ENCODE measurements at regions not wholly inside any gene's neighbourhood (a gene's known extent, or its start where the extent isn't known, plus 50 kb on each side); places are given as distances from the start of the nearest gene placed in this dataset.
A peak's percentile ranks its signal among the peaks of the same experiment; 100 is the strongest.
"Not testable (repeated sequence)": the region's sequence is repeated elsewhere in the genome, so short reads cannot be mapped to it uniquely, and the experiment has no call there.

DNA sequence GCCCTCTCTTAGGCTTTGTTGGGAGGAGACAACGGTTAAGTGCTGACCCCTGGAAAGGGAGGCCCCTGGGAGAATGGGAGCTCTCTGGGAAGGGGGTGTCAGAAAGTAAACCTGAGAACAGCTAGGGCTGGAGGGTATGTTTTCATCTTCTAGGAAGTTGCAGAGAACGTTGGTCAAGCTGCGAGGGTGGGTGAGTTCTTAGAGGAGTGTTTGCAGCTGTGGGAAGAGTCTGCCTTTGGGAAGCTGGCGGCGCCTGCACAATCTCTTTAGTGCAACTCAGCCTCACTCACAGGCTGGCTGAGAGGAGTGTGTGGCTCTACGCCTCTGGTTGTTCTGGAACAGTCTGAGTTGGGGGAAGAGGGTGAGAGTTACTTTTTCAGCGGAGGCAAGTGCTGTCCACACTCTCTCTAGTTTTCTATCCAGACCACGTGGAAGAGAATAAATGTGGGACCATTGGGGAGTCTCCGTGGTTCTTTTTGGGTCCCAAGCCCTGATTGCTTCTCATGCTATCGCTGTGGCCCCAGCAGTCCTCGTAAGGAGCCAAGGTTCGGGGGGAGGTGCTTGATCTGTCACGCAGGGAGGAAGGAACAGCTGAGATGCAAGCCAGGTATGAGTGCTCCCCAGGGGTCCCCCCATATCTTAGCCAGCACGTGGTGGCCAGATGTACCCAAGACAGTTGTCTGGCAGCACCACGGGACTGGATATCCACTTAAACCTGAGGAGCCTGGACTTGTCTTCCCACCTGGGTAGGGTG is 237.2 kb downstream of the BUB3 start:
- TF ChIP-seq, protein P1, sequence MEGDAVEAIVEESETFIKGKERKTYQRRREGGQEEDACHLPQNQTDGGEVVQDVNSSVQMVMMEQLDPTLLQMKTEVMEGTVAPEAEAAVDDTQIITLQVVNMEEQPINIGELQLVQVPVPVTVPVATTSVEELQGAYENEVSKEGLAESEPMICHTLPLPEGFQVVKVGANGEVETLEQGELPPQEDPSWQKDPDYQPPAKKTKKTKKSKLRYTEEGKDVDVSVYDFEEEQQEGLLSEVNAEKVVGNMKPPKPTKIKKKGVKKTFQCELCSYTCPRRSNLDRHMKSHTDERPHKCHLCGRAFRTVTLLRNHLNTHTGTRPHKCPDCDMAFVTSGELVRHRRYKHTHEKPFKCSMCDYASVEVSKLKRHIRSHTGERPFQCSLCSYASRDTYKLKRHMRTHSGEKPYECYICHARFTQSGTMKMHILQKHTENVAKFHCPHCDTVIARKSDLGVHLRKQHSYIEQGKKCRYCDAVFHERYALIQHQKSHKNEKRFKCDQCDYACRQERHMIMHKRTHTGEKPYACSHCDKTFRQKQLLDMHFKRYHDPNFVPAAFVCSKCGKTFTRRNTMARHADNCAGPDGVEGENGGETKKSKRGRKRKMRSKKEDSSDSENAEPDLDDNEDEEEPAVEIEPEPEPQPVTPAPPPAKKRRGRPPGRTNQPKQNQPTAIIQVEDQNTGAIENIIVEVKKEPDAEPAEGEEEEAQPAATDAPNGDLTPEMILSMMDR (IDR thresholded peaks at IDR 0.05) = no peak
- H3K27ac ChIP-seq = no peak overlapping the region
- no peaks in the 10 kb centered on the region for H3K27me3 ChIP-seq
- no peaks in the 10 kb centered on the region for H3K36me3 ChIP-seq
- H3K9me3 ChIP-seq = no peaks in the 10 kb centered on the region
- DNase-seq (ENCODE audit: low spot score) = no peak
- no peaks in the 10 kb centered on the region for H3K4me1 ChIP-seq
- H3K4me3 ChIP-seq = no peak overlapping the region

DNA sequence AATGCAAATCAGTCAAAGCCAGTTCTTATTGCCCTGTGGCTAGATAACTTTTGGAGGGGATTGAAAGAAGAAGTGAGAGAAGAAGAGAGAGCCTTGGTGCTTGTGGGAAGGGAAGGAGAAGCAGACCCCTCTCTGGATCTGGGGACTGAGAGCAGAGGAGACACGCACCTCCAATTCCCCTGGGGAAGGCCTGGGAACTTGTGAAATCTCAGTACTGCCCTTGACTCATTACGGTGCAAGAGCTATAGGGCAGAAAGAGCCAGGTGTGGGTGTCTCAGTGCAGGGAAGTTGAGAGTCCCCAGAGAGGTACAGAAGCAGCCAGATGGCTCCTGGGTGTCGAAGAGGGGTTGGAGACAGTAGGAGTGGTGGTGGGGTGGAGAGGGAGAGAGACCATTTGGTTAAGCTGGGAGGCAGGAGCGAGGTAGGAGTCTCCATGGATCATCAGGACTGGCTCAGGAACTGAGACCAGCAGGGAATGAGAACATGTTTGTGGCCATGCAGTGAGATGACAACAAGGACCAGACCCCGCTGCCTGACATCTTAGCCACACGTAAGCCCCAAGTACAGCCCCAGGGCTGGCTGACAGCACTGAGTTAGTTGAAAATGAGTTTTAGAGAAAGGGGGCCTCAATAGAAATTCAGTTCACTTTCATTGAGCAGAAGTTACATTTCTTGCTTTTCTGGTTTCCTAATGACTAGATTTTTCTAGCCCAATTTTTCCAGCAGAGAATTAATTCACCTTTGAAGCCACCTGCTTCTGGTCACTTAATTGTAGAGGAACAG is 238.2 kb downstream of the BUB3 start:
- TF ChIP-seq, protein P1 (IDR thresholded peaks at IDR 0.05) = no peak
- no peaks in the 10 kb centered on the region for H3K36me3 ChIP-seq

DNA sequence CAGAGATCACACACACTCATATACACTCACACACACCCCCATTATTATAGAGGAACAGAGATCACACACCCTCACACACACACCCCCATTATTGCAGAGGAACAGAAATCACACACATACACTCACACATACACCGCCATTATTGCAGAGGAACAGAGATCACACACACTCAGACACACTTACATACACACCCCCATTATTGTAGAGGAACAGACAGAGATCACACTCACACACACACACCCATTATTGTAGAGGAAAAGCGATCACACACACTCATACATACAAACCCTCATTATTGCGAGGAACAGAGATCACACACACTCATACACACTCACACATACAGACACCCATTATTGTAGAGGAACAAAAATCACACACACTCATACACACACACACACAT is 239.0 kb downstream of the BUB3 start:
- H3K4me3 ChIP-seq = no peak overlapping the region
- no peaks in the 10 kb centered on the region for H3K4me1 ChIP-seq
- H3K27me3 ChIP-seq = no peaks in the 10 kb centered on the region
- H3K27ac ChIP-seq = no peak overlapping the region
- TF ChIP-seq, protein P1 (IDR thresholded peaks at IDR 0.05) = no peak
- no peaks in the 10 kb centered on the region for H3K36me3 ChIP-seq
- no peak for DNase-seq (ENCODE audit: low spot score)
- H3K9me3 ChIP-seq = no peaks in the 10 kb centered on the region

More for the DNA sequence above, 238.2 kb downstream of the BUB3 start:
- Histone ChIP-seq H3K4me3 (no peak overlapping the region), H3K9me3 (no peaks in the 10 kb centered on the region), H3K27me3 (no peaks in the 10 kb centered on the region), H3K27ac (no peak overlapping the region), H3K4me1 (no peaks in the 10 kb centered on the region)
- no peak for DNase-seq (ENCODE audit: low spot score)

DNA sequence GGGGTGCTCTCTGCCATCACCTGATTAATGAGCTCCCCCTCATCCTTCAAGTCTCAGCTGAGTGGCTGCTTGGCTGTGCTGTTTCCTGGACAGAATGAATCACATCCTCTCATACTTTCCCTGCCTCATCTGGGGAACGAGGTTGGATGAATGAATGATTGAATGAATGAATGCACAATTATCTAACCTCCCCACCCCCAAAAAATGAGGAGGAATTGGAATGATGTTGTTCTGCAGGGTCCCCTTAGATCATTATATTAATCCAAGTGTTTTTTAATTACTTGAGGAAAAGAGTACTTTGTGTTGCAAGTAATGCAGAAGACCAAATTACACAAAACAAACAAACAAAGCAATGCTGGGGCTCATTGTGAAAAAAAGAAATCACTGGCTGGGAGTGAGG is 240.2 kb downstream of the BUB3 start:
- no peak overlapping the region for H3K4me3 ChIP-seq

DNA sequence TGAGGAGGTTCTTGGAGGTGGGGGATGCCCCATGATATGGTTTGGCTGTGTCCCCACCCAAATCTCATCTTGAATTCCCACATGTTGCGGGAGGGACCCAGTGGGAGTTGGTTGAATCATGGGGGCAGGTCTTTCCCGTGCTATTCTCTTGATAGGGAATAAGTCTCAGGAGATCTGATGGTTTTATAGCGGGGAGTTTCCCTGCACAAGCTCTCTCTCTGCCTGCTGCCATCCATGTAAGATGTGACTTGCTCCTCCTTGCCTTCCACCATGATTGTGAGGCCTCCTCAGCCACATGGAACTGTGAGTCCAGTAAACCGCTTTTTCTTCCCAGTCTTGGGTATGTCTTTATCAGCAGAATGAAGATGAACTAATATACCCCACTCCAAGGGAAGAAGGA is 241.0 kb downstream of the BUB3 start:
- H3K4me3 ChIP-seq, H3K27me3 ChIP-seq, H3K4me1 ChIP-seq, H3K27ac ChIP-seq, H3K9me3 ChIP-seq, H3K36me3 ChIP-seq: not testable (repeated sequence)
- DNase-seq (ENCODE audit: low spot score) = peak; percentile 16

More for the DNA sequence above, 240.2 kb downstream of the BUB3 start:
- TF ChIP-seq, protein P1 (IDR thresholded peaks at IDR 0.05) = no peak
- Histone ChIP-seq H3K9me3 (no peaks in the 10 kb centered on the region), H3K27ac (no peak overlapping the region), H3K36me3 (no peaks in the 10 kb centered on the region), H3K4me1 (no peaks in the 10 kb centered on the region), H3K27me3 (no peaks in the 10 kb centered on the region)
- DNase-seq (ENCODE audit: low spot score) = no peak

DNA sequence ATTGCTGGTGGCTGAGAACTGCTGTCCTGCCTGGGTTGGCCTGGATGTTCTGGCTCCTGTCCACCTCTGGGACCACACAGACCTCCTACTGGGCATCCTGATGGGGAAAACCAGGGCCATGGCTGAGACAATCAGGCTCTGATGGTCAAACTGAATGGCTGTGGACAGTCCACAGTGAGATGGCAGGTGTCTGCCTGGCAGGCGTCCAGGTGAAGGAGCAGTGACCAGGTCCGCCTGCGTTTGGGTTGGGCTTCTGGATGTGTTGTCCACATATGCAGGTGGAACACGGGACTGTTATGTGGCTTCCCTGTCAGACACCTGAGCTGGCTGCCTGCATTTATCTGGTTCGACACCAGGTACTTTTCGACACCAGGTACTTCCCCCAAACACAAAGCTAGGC is 241.7 kb downstream of the BUB3 start:
- H3K27ac ChIP-seq = no peak overlapping the region
- H3K36me3 ChIP-seq = no peaks in the 10 kb centered on the region
- H3K4me1 ChIP-seq = no peaks in the 10 kb centered on the region

More for the DNA sequence above, 241.7 kb downstream of the BUB3 start:
- no peak overlapping the region for H3K4me3 ChIP-seq
- peak; percentile 55 for DNase-seq (ENCODE audit: low spot score)
- H3K27me3 ChIP-seq = no peaks in the 10 kb centered on the region
- TF ChIP-seq, protein P1 (IDR thresholded peaks at IDR 0.05) = no peak
- no peaks in the 10 kb centered on the region for H3K9me3 ChIP-seq

All from right atrium auricular region (tissue), 2 donors.